Bronchial epithelial cell (primary cell): ENCODE measurements at regions not wholly inside any gene's neighbourhood (a gene's known extent, or its start where the extent isn't known, plus 50 kb on each side); places are given as distances from the start of the nearest gene placed in this dataset.
A peak's percentile ranks its signal among the peaks of the same experiment; 100 is the strongest.

Experiments used
- DNase-seq: peaks from one replicate; pipeline ENCODE4 v3.0.0-alpha.2; 2010; ENCODE audit warnings: low read depth
- FAIRE-seq: peaks from 2 replicates; lab custom pipeline; 2011; peaks lifted over from hg19 to GRCh38; lab: Jason Lieb, UNC
- H3K27me3 ChIP-seq: 2 replicates; pipeline ENCODE4 v1.5.1; 2011; ENCODE audit warnings: low read length; ENCODE audit not compliant: control insufficient read depth, insufficient read depth
- H3K36me3 ChIP-seq: 2 replicates; pipeline ENCODE4 v1.5.1; 2011; ENCODE audit warnings: low read length; ENCODE audit not compliant: control insufficient read depth, insufficient read depth
- H3K4me3 ChIP-seq: 2 replicates; pipeline ENCODE4 v1.5.1; 2011; ENCODE audit warnings: mild to moderate bottlenecking, low read depth, low read length, control low read depth
- TF ChIP-seq, protein P1 (sequence below): IDR thresholded peaks from 2 replicates; pipeline ENCODE4 v1.5.1; 2011; ENCODE audit warnings: mild to moderate bottlenecking, moderate library complexity, low read length, control low read depth, inconsistent platforms; ENCODE audit not compliant: insufficient read depth, severe bottlenecking

DNA sequence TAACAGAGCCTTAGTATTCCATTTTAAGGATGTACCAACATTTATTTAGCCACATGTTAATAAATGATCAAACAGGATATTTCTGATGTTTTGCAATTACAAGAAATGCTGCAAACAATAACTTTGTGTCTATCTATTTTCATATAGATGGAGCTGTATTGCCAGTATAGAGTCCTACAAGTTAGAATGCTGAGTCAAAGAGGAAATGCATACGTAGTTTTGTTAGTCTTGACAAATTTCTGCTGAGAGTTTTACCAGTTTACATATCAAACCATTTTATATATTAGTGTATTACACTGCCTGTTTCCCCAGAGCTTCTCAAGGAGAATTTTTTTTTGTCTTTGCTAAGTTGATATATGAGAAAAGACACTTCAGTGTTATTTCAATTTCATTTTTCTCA, 541.7 kb downstream of the SLC16A7 start:
- no peak for FAIRE-seq
- no peaks in the 10 kb centered on the region for H3K27me3 ChIP-seq
- DNase-seq: peak; percentile 22
- no peak overlapping the region for H3K4me3 ChIP-seq
- TF ChIP-seq, protein P1, sequence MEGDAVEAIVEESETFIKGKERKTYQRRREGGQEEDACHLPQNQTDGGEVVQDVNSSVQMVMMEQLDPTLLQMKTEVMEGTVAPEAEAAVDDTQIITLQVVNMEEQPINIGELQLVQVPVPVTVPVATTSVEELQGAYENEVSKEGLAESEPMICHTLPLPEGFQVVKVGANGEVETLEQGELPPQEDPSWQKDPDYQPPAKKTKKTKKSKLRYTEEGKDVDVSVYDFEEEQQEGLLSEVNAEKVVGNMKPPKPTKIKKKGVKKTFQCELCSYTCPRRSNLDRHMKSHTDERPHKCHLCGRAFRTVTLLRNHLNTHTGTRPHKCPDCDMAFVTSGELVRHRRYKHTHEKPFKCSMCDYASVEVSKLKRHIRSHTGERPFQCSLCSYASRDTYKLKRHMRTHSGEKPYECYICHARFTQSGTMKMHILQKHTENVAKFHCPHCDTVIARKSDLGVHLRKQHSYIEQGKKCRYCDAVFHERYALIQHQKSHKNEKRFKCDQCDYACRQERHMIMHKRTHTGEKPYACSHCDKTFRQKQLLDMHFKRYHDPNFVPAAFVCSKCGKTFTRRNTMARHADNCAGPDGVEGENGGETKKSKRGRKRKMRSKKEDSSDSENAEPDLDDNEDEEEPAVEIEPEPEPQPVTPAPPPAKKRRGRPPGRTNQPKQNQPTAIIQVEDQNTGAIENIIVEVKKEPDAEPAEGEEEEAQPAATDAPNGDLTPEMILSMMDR: no peak
- no peaks in the 10 kb centered on the region for H3K36me3 ChIP-seq

DNA sequence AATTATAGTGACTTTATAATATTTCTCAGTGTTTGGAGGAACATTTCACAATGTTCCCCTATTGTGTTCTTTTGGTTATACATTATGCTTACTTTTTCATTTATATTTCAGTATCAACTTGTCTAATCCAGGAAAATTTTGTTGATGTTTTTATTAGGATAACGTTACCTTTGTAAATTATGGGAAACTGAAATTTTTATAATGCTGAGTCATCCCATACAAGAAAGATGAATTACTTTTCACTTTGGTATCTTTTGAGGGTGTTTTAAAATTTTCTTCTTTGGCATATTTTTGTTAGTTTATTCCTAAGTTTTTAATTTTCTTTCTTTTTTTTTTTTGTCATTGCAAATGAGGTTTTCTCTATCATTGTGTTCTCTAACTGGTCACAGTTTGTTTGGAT, 542.7 kb downstream of the SLC16A7 start:
- H3K27me3 ChIP-seq: no peaks in the 10 kb centered on the region
- H3K36me3 ChIP-seq: no peaks in the 10 kb centered on the region
- FAIRE-seq: no peak
- TF ChIP-seq, protein P1: no peak
- no peak for DNase-seq
- H3K4me3 ChIP-seq: no peak overlapping the region

DNA sequence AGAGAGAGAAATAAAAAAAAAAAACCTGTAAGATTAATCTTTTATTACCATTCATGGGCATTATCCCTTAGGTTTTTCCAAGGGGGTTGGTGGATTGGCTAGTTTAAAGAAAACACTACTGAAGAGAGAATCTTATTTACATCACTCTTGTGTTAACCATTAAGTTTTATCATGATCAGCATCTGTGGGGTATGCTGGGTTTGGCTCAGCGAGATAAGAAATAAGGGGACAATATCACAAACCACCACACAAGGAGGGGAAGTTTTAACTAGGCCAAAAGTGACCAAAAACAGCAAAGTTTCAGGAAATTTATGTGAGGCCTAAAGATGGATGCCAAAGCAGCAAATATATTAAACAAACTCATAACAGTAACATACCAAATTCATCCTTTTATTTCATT, 548.6 kb downstream of the SLC16A7 start:
- DNase-seq (no peak), FAIRE-seq (no peak)
- TF ChIP-seq, protein P1: no peak
- H3K36me3 ChIP-seq: no peaks in the 10 kb centered on the region
- H3K4me3 ChIP-seq: no peak overlapping the region
- H3K27me3 ChIP-seq: no peaks in the 10 kb centered on the region

DNA sequence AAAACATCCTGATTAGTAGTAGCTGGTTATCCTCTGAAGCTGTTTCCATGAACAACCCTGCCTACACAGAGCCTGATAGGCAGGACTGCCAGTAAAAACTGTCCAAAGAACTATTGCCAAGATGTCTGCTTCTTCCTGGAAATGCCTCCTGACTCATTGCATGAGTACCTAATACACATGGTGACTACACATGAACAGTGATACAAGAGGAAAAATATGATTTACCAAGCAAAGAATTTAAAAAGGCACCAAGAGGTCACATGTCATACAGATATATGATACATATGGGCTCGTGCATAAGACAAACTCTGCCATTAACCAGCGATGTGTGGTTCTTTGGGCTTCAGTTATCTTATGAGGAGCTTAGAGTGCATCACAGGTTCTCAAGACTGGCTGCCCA, 552.3 kb downstream of the SLC16A7 start:
- Histone ChIP-seq H3K27me3 (no peaks in the 10 kb centered on the region), H3K36me3 (no peaks in the 10 kb centered on the region), H3K4me3 (no peak overlapping the region)
- TF ChIP-seq, protein P1: no peak
- FAIRE-seq (peak; percentile 55), DNase-seq (peak; percentile 95)

DNA sequence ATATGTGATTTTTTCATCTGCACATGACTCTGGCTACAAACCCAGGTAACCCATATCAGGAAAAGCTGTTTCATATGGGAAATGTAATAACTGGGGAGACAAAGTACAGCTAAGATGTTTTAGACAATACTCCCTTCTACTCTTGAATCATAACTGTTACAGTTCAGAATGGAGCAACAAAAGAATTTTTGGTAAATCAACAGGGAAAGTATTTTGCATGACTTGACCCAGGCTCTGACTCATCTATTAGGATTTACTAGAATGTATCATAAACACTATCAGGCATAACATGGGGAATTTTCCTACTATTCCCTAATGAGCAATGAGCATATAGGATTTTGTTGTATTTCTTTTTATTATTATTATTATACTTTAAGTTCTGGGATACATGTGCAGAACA, 553.0 kb downstream of the SLC16A7 start:
- Histone ChIP-seq H3K27me3 (no peaks in the 10 kb centered on the region), H3K4me3 (no peak overlapping the region), H3K36me3 (no peaks in the 10 kb centered on the region)
- DNase-seq: peak; percentile 92
- TF ChIP-seq, protein P1: no peak
- no peak for FAIRE-seq

DNA sequence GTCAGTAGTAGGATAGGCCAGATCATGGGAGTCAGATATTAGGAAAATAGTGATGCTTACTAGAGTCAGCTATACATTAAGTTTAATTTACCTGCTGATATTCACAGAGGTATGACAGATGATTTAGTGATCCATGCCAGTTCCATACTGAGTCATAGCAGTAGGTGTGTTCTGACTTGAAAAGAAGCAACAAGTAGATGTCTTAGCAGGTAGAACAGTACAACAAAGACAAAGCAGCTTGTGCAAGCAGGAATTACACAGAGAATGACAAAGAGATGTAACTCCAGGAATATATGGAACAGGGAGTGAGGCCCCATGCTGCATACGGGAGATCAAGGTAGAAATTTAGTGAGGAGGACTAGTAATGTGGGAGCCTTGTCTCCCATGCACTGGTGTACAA, 556.9 kb downstream of the SLC16A7 start:
- no peak overlapping the region for H3K4me3 ChIP-seq
- H3K36me3 ChIP-seq: no peaks in the 10 kb centered on the region
- no peaks in the 10 kb centered on the region for H3K27me3 ChIP-seq
- TF ChIP-seq, protein P1: no peak
- DNase-seq: peak; percentile 99
- FAIRE-seq: peak; percentile 60
